SKM-1 treated with dmso at 0.1 percent for 144 hours (cell line): ENCODE measurements at regions not wholly inside any gene's neighbourhood (a gene's known extent, or its start where the extent isn't known, plus 50 kb on each side); places are given as distances from the start of the nearest gene placed in this dataset.
"Not testable (repeated sequence)": the region's sequence is repeated elsewhere in the genome, so short reads cannot be mapped to it uniquely, and the experiment has no call there.

Experiments
- DNase-seq: peaks from one replicate; lab custom pipeline; 2025; ENCODE audit not compliant: unreplicated experiment; lab: John Stamatoyannopoulos, UW

DNA sequence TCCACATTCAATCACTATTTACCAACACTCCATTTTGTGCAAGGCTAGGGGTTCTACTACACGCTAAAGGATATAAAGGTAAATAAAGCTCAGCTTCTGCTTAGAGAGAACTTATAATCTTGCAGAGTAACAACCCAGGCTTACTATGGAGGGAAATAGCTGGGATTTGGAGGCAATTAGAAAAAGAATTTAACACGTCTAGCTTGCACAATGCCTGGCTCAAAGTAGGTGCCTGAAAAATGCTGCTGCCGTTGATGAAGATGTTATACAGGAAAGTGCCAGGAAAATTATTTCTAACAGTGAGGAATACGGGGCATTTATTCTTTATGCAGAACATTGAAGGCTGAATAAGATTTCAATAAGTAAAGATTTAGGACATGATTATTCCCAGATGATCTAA lies 214.2 kb downstream of the KITLG start:
- no peak for DNase-seq

DNA sequence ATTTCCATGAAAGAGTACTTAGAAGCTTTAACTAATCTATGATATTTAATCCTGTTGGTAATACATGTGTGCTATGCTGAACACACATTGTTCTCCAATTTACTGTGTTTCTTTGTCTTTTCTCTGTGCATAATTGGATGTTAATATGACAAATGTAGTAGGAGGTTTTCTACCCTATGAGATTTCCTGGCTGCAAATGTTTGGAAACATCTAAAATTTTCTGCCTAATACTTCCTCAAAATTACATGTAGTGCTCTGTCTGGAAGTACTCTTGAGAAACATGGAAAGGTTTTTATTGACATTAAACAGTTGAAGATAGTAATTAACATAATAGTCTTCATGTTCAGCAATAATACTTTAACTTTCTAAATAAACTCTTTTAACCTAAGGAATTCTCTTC lies 213.0 kb downstream of the KITLG start:
- no peak for DNase-seq

GRCh38 chr12:88368077-88368476 lies 212.2 kb downstream of the KITLG start:
- not testable (repeated sequence) for DNase-seq

DNA sequence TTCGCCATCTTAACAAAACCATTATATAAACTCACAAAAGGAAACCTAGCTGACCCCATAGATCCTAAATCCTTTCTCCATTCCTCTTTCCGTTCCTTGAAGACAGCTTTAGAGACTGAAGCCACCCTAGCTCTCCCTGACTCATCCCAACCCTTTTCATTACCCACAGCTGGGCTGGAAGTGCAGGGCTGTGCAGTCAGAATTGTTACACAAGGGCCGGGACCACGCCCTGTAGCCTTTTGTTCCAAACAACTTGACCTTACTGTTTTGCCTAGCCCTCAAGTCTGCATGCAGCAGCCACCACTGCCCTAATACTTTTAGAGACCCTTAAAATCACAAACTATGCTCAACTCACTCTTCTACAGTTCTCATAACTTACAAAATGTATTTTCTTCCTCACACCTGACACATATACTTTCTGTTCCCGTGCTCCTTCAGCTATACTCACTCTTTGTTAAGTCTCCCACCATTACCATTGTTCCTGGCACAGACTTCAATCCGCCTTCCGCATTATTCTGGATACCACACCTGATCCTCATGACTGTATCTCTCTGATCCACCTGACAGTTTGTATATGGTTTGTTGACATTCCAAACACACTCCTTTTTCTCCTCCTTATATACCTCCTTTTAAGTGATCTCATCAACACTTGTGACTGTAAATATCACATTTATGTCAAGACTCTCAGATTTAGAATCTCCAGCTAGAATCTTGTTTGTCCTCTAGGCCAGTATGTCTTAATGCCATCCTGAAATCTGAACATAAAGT lies 208.7 kb downstream of the KITLG start:
- no peak for DNase-seq

GRCh38 chr12:88375306-88376305 lies 204.7 kb downstream of the KITLG start:
- DNase-seq = no peak

GRCh38 chr12:88377973-88378372 lies 202.3 kb downstream of the KITLG start:
- no peak for DNase-seq

GRCh38 chr12:88381466-88381865 lies 198.8 kb downstream of the KITLG start:
- no peak for DNase-seq

GRCh38 chr12:88383405-88383804 lies 196.9 kb downstream of the KITLG start:
- DNase-seq = no peak

- no peak for DNase-seq
These were observed 191.4 kb downstream of the KITLG start for GRCh38 chr12:88388566-88389540.

- DNase-seq = no peak
These were observed 189.5 kb downstream of the KITLG start for GRCh38 chr12:88390811-88391210.

GRCh38 chr12:88391556-88391955 lies 188.7 kb downstream of the KITLG start:
- no peak for DNase-seq

- no peak for DNase-seq
These were observed 187.1 kb downstream of the KITLG start for GRCh38 chr12:88393017-88393767.

- DNase-seq = no peak
These were observed 182.2 kb downstream of the KITLG start for GRCh38 chr12:88398031-88398430.

- no peak for DNase-seq
These were observed 180.5 kb downstream of the KITLG start for GRCh38 chr12:88399811-88400210.

- no peak for DNase-seq
These were observed 180.0 kb downstream of the KITLG start for GRCh38 chr12:88400302-88400701.

DNA sequence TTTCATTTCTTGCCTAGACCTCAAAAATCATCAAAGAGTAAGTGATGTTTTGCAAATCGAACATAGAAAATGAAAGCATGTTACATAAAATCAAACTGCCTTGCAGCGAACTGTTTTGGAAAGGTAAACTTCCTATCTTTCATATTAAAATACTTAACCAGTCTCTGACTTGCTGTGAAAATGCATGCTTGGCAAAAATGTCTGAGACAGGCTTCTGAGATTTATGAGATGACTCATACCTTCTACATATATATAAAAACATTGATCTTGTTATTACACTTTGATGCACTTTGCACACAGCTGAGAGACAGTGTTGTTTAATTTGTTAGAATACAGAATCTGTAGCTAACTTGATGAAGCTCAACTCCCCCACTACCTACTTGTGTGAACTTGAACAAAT lies 179.1 kb downstream of the KITLG start:
- DNase-seq = no peak

DNA sequence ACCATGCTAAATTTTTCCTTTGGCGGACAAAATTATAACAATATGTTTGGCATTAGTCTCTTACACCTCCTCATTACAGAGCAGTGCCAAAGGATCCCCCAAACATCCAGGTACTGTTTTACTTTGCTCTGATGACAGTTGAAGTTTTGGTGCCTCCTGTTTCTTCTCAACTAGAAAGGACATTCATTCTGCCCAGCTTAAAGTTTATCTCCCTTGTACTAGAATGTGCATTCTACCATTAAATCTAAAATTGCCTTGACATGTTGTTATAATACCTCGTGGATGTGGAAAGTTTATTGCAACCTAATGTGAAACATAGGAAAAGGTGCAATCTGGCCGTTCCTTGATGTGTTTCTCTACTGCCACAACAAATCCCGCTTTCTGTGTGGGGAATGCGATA lies 173.4 kb downstream of the KITLG start:
- DNase-seq = no peak

DNA sequence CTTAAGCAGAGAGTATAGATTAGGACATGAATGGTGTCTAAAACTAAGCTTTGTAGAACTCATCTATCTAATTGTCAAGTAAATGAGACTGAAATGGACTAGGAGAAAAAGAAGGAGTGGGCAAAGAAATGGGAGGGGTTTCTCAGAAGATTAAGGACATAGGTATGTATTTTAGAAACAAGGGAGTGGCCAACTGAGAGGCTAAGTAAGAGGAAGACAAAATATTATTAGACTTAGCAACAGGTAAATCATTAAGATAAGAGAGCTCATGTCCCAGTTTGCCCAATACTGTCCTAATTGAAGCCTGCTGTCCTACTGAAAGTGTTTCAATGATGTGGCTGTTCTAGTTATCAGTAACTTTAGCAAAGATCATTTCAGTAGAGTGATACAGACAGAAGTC lies 171.4 kb downstream of the KITLG start:
- DNase-seq = no peak

- no peak for DNase-seq
These were observed 171.0 kb downstream of the KITLG start for GRCh38 chr12:88409257-88409656.

DNA sequence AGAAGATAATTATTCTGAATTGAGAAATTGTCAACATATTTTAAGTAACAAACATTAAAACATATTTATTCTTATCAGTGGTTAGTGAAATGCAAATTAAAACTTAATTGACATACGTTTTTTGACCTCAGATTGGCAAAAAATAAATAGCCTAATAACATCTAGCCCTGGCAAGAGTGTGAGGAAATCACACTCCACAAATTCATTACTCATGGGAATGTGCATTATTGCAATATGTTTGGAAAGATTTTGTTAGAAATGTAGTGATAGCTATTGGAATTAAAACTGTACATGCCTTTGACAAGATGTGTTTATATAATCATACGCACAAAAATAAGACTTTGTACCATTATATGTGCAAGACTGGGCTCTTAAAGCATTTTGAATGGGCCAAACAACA lies 168.6 kb downstream of the KITLG start:
- DNase-seq = no peak
